Astrocyte of the cerebellum (primary cell): ENCODE measurements at regions not wholly inside any gene's neighbourhood (a gene's known extent, or its start where the extent isn't known, plus 50 kb on each side); places are given as distances from the start of the nearest gene placed in this dataset.

Experiments
- DNase-seq: peaks from one replicate; pipeline ENCODE4 v3.0.0-alpha.2; 2011; ENCODE audit warnings: low read depth
- H3K4me3 ChIP-seq: 2 replicates; pipeline ENCODE4 v1.5.1; 2011; ENCODE audit warnings: mild to moderate bottlenecking, low read depth, low read length, moderate library complexity
- CTCF ChIP-seq: IDR thresholded peaks from 2 replicates; pipeline ENCODE4 v1.5.1; 2012; ENCODE audit warnings: low read length, low read depth, moderate library complexity, mild to moderate bottlenecking; ENCODE audit errors: missing control alignments
- in situ Hi-C: cut with HindIII; loops from 2 replicates; pipeline ENCODE4 v1.10.0; 2017; ENCODE audit warnings: low sequenced_read_pairs

DNA sequence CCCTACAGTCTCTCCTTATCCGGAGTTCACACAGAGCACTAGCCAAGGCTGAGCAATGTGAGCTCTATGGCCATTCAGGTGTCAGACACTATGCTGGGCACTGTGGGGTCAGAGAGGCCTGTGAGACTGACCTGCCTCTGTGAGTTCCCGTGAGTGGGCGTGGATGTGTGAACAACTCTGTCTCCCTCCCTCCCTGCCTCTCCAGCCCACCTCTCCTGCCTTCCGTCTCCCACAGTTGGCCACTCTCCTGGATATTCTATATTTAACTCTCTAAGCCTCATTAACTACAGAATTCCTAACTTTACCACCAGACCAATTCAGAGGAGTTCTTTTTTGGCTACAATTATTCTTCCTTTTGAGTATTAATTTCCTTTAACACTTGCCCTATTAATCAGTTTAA, 191.6 kb upstream of the NCAM1 start:
- no peak overlapping the region for H3K4me3 ChIP-seq
- in situ Hi-C loops = no loop called here
- TF ChIP-seq CTCF = no peak
- DNase-seq = no peak

GRCh38 chr11:112770033-112770432, 191.2 kb upstream of the NCAM1 start:
- no peak for DNase-seq
- no peak for TF ChIP-seq CTCF
- in situ Hi-C loops = no loop called here
- H3K4me3 ChIP-seq = no peak overlapping the region

- no peak for DNase-seq
- TF ChIP-seq CTCF = no peak
- in situ Hi-C loops = no loop called here
- no peak overlapping the region for H3K4me3 ChIP-seq
These were observed 190.7 kb upstream of the NCAM1 start for GRCh38 chr11:112770487-112770886.

GRCh38 chr11:112771851-112772250, 189.4 kb upstream of the NCAM1 start:
- in situ Hi-C loops = no loop called here
- H3K4me3 ChIP-seq = no peak overlapping the region
- TF ChIP-seq CTCF = no peak
- no peak for DNase-seq

- in situ Hi-C loops = no loop called here
- no peak overlapping the region for H3K4me3 ChIP-seq
- no peak for DNase-seq
- TF ChIP-seq CTCF = no peak
These were observed 188.0 kb upstream of the NCAM1 start for GRCh38 chr11:112773264-112773663.

- no peak for TF ChIP-seq CTCF
- DNase-seq = no peak
- H3K4me3 ChIP-seq = no peak overlapping the region
- in situ Hi-C loops = no loop called here
These were observed 184.4 kb upstream of the NCAM1 start for GRCh38 chr11:112776834-112777233.

GRCh38 chr11:112777283-112777751, 183.9 kb upstream of the NCAM1 start:
- no peak overlapping the region for H3K4me3 ChIP-seq
- TF ChIP-seq CTCF = no peak
- DNase-seq = no peak
- in situ Hi-C loops = no loop called here
